GM19025 (cell line): ENCODE measurements at regions not wholly inside any gene's neighbourhood (a gene's known extent, or its start where the extent isn't known, plus 50 kb on each side); places are given as distances from the start of the nearest gene placed in this dataset.
A peak's percentile ranks its signal among the peaks of the same experiment; 100 is the strongest.

Experiments used
- ATAC-seq: cut with Tn5 transposase; IDR thresholded peaks from one replicate; pipeline ENCODE4 v1.9.1; 2021; ENCODE audit warnings: mild to moderate bottlenecking, low read depth, moderate library complexity; ENCODE audit not compliant: unreplicated experiment

DNA sequence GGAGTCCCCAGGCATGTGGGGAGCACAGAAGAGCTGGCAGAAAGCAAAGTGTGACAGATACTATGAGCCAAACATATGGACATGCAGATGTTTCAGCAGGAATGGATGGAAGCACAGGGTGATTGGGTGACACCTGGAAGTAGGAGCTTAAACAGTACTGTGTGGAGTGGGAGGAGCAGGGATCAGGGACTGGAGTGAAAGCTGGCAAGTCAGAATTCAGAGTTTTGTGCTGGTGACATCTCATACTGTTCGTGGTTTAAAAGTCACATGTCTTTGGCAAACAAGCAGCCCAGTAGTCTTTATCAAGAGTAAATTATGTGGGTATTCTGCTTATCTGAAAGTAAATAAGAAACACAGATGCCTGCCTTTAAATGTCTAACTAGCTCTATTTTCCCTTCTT is 408.2 kb downstream of the COG6 start:
- ATAC-seq: no peak

DNA sequence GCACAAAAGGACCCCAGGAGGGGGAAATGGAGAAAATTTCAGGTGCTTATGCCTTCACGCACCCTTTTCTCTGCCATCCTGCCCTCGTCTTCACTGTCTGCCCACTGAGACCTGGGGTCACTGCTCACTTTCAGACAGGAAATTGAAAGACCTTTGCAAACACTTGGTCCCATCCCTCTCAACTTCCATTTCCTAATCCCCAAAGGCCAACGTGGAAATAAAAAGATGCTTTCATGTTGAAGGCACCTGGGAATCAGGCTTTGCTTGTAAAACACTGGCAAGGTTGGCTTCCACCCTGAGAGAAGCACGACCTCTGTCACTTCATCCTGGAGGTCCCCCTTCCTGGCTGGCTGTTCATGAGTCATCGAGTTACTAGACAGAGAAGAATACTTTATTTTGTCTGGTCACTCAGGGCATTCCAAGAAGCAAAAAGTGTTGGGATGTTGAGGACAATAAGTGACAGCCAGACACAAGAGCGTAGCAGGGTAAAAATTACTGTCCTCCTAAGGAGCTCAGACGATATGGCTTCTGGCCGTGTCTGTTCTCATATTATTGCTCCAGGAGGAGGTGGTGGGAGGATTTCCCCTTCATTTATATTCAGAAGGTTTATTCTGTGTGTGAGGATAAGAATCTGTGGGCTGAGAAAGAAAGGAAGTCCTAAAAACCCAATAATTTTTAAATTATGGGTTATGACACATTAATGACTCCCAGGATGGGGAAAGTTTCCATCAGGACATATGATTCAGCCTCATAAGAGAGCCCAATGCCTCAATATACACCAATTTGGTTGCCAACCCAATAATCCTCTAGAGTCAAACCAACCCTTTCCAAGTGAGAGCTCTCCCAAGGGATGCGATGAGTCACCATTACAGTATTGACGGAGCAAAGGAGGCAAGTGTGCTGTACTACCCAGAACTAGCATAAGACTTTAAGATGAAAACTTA is 409.0 kb downstream of the COG6 start:
- no peak for ATAC-seq

DNA sequence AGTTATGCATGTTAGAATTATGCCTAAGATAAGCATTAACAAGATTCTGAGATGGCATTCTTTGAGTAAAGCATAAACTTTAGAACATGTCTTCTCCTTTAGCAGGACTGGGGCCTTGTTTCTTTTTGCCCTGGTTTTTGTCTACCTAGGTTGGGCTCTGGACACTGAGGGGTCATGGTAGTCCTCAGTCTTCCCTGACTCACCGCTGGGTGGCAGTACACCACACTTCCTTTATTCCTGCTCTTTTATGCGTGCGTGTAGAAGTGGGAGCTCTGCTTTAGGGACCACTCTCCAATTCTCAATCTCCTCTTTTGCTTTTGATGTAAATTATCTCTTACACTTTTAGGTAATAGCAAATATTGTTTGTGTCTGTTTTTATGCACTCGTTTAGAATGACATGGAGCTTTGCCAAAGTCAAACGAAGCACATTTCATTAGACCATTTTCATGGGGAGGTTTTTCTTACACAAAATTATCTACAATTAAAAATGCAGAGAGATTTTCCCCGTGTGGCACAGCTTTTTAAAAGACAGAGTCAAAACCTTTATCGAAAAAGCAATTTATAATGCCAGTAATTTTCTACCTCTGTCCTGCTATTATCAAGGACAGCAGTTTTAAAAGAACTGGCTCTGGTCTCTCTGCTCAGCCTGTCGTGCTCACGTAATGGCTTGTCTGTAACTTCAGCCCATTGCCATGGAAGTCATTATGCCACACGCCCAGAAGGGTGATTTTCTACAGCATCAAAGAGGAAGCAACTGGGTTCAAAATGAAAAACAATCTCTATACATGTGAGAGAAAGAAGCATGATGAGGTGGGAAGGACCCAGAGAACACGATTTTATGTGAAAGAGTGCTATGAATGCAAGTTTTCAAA is 413.9 kb downstream of the COG6 start:
- ATAC-seq: peak; percentile 45

DNA sequence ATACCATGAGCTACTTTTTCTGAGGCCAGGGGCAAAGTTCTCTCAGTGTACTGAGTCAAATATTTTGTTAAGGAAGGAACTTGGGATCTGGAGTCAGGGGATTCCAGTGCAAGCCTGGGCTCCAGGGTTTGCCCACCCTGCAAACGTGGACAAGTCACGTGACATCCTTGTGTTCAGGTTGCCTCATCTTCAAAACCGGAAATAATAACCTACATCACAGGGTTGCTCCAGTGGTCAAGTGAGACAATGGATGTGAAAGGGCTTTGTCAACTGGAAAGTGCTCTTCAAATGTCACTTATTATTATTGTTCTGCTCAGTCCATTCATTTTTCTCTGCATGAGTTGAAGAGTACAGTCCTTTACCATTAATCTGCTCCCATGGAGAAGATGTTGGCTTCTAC is 414.9 kb downstream of the COG6 start:
- no peak for ATAC-seq

DNA sequence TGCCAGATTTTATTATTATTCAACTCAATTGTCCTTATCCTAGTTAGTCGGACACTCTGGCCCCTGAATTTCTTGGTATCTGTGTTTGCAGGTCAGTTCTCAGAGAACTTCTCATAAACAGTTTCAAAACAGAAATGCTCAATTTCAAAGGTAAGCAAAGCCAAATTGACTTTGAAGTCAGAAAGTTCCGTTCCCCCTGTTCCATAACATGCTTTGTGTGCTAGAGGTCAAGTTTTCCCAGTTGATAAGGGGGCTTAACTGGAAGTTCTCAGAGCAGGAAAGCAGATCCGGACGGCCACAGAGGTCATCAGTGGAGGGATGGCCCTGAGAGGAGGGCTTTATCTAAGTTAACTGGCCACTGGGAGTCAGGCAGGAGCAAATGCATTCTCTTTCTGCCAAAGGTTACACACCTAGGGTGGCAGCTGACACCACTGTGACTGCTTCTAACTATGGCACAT is 417.2 kb downstream of the COG6 start:
- ATAC-seq: no peak

DNA sequence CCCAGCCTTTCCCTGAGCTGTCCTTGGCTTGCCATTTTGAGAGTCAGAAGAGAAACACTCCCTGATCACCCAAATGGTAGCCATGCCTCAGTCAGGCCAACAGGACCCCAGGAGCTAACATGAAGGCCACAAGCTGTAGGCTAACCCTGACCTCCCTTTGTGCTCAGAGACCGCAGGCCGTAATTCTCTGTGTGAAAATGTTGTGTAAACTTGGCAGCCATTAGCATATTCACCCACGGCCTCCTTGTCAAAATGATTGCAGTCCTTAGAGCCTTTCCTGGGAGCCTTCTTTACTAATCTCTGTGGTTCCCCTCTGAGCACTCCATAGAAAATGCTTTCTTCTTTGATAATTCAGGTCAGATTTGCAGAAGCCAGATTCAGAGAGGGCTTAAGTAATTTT is 418.9 kb downstream of the COG6 start:
- ATAC-seq: no peak

DNA sequence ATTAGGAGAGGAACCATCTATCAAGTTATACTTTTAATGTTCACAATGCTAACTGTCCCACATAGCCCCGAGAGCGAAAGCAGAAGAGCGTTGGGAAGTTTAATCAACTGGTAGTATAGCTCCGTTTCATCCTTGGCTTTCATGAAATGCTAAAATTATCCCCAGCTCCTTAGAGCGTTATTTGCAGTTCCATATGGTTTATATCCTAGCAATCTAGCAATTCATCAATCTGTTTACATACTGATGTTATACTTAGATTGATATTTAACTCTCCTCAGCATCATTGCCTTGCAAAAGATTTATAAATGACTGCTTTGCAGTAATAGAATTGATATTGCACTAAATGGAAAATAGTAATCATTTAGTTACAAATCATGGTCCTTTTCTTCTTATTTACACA is 419.8 kb downstream of the COG6 start:
- ATAC-seq: no peak

DNA sequence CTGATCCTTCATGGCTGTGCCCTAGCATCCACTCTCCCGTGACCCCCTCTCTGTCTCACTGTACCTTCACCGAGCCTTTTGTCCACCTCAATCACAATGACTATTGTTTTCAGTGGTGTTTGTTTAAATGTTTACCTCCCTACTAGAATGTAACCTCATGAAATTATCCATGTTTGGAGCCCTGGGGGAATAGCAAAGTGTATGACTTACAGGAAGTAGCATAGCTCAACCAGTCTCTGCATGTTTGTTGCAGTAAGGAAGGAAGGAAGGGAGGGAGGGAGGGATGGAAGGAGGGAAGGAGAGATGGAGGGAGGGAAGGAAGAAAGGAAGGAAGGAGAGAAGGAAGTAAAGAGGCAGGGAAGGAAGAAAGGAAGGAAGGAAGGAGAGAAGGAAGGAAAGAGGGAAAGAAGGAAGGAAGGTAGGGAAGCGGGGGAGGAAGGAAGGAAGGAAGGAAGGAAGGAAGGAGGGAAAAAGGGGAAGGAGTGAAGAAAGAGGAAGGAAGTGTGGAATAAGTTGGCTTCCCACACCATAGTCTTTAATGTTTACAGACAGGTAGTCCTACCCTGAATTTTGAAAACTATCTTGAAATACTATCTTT is 421.4 kb downstream of the COG6 start:
- ATAC-seq: no peak

DNA sequence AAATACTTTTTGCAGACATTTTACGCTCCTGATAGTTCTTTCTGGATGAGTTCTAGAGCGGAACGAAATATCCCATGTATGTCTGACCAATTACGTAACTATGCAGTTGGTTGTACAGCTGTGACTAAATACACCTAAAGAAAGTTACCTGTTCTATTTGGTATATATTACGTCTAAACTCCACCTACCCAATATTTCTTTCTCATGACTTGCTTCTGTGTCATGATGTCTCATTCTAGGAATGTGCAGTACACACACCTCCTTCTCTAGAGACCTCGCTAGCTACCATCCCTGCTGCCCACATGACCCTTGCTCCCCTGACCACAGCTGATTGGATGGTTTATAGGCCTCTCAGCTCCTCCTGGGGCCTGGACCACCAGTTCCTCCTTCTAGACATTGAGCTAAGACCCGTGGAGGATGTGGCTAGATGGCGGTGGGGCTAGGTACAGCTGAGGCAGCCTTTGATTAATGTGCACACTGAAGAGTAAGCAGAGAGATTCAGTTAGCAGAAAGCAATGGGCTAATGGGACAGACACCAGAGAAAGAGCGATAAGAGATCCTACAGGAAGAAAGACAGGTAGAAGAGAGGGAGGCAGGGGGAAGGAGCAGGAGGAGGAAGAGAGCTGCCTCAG is 422.1 kb downstream of the COG6 start:
- ATAC-seq: no peak

DNA sequence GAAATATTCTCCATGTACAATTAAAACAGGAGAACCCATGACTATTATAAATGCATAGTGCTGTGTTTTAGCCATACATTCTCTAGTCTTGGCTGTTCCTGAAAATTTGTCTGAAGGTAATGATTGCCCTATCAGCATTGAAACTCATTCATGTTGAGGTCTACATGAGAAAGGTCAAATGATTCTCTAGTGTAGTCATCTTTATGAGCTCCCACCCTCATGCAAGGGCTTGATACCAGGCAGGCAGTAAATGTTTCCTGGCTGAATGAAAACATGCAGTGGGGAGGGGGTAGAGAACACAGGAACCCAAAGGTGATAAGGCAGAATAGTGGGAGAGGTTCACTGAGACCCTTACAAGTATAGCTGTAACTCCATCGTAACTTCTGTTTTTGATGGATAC is 424.3 kb downstream of the COG6 start:
- ATAC-seq: no peak

DNA sequence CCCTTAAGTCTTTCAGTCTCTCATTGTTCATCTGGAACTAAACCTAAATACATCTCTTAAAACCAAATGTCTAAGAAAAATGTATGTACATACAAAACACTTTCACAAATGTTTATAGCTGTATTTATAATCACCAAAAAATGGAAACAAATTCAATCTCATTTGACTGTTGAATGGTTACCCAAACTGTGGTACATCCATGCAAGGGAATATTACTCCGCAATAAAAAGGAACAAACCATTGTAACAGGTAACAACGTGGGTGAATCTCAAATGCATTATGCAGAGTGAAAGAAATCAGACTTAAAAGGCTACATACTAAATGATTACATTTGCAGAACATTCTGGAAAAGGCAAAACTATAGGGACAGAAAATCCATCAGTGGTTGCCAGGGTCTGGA is 425.2 kb downstream of the COG6 start:
- ATAC-seq: no peak

DNA sequence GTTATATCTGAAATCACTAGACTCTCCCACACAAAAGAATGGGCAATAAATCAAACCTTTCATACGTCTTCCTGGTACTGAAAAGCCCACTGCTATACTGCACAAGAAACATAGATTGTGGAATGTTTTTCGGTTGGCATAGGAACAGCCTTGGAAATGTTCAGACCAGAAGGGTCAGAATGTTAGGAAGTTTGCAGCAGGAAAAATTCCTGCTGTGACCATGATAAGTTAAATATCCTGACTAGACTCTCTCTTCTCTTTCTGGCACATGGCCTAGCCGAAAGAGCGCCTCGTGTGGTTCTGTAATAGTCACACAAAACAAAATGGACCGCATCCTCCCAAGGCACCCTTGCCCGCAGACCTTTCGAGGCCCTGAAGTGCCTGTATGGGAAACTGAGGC is 427.2 kb downstream of the COG6 start:
- ATAC-seq: no peak

DNA sequence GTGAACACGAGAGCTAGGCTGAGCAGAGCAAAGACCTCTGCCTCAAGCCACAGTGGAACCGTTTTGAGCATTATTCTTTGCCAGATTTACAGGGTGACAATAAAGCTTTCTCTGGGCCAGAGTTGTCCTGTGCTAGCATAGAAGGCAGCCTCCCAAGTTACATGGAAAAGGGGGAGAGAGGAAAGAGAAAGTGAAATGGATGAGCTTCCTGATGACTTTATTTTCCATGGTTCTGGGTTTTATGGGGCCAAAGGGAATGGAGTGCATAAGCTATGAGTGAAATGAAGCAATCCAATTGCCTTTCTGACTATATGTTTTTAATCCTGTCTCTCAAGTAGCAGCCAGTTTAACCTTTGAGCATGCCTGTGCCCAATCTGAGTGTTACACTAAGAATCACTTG is 428.4 kb downstream of the COG6 start:
- no peak for ATAC-seq

DNA sequence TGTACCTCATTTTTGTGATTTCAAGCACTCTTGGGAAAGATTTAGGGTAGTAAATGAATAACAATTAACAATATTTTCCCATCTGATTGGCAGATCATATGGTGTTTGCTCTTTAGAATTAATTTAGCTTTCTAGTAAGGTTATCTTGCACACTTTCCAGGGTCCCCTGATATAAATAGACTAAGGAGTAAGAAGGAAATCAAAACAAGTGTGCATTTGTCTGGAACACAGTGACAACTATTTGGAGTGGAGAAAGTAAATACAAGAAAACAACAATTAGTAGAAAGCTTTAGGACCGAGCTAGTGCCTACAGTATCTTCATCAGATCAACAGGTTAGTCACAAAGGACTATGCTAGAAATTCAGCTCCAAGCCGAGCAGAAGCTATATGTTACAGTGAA is 429.5 kb downstream of the COG6 start:
- no peak for ATAC-seq

DNA sequence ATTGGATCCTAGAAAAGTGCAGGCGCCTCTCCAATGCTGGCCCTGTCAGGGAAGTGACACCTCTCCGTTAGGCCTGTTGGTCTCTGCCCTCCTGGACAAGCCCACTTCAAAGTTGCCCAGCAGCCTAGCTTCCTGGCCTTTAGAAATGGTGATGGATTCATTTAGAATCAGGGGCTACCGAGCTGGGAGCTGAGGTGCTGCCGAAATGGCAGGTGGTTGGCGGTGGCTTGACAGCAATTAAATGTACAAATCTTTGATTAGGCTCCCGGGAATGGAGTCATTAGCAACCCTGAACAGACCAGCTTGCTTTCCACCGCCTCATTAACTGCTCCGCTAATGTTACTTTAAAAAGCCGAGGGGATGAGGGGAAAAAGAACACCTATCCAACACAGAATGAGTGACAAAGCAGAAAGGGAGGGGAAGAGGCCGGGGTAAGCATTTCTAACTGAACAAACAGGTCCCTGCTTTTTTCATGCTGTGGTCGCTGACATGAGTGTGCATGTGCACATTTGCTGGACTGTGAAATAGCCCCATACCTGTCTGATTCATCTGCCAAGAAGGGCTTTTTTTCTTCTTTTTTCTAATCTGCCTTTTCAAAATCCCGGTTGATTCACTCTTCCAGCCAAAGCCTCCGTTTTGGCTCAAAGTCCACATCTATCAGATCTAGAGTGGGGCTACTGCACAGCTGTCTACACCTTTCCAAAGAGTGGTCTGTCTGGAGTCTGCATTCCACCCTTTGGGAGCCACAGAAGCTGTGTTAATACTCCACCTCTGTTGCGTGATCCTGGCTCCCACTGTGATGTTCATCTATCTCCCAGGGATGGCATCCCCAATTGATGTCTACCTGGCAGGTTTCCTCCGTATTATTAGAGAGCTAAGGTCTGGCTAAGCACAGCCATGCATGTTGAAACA is 431.9 kb downstream of the COG6 start:
- no peak for ATAC-seq

DNA sequence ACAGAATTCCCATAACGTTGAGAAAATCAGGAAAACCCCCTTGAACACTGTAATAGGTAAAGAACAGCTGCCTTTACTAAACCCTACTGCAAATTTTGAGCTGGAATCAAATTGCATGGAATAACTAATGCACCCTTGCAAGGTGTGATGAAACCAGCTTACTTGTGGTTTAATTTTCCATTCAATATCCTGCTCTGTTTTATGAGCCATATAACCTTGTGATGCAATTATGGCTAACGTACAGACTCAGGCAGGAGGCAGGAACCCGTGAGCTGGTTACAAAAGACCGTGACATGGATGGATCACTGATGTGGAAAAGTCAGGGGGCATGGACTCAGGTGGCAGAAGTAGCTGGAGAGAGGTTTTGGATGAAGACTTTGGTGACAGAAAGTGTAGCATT is 438.6 kb downstream of the COG6 start:
- no peak for ATAC-seq

DNA sequence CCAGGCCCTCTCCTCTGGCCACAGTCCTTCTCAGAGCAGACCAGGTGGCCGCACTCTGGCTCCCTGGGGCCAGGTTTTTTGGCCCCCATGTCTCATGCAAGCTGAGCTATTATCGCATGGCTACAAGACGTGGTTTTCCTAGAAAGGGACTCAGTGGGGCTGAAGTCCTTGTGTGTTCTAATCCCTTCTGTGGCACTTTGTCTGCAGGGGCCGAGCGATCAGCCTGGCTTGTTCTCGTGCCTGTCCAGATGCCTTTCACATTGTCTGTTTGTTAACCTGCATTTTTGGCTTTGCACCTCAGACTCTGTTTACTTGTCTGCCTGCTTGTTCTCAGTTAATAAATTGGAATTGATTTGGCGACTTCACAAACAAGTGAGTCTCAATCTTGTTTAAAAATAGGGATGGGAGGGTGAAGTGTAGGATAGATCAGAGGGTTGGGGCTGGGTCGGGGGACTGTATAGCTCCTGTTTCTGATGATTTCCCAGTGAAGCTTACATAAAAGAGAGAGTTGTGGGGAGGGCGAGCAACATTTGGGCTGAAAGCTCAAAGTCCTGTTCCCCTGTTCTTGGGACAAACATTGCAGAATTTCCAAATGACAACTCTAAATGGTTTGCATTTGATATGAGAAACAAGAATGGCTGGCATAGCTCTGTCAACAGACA is 440.4 kb downstream of the COG6 start:
- no peak for ATAC-seq

DNA sequence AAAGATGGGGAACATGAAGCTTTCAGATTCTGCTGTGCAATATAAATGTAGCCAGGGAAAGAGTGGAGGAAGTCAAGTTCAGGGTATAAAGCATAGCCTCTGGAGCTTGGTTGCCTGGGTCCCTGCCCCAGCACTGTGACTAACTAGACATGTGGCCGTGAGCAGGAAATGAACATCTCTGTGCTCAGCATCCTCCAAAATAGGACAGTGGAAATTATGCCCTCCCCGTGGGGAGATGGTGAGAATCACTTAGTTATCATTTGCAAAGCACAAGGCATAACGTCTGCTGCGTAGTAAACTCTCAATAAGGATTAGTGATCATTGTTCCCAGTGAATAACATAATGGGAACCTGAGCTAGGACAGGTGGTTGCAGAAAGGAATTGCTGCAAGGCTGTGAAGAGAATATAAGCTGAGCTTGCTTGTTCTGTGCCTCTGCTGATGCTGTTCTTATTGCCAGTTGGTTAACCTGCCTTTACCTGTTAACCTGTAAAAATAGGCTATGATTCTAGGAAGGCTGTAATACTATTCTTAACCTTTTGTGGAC is 441.0 kb downstream of the COG6 start:
- ATAC-seq: no peak

DNA sequence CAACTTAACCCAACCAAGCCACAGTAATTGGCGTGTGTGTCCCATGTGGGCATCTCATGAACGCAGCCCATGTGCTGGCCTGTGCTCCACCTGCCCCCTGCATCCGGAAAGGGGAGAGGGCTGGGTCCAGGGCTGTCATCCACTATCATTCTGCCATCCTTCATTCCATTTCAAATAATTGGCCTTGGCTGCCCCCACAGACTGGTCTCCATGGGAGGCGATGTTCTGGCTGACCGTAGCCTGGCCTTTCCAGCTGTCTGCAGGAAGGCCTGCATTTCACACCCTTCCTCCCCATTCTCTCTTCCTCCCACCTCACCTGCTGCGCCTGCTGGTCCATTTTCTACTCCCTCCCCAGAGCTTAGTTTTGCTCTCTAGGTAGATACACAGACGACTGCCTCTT is 442.8 kb downstream of the COG6 start:
- no peak for ATAC-seq
